ENCODE measurements at regions not wholly inside any gene's neighbourhood (a gene's known extent, or its start where the extent isn't known, plus 50 kb on each side); places are given as distances from the start of the nearest gene placed in this dataset.

DNA sequence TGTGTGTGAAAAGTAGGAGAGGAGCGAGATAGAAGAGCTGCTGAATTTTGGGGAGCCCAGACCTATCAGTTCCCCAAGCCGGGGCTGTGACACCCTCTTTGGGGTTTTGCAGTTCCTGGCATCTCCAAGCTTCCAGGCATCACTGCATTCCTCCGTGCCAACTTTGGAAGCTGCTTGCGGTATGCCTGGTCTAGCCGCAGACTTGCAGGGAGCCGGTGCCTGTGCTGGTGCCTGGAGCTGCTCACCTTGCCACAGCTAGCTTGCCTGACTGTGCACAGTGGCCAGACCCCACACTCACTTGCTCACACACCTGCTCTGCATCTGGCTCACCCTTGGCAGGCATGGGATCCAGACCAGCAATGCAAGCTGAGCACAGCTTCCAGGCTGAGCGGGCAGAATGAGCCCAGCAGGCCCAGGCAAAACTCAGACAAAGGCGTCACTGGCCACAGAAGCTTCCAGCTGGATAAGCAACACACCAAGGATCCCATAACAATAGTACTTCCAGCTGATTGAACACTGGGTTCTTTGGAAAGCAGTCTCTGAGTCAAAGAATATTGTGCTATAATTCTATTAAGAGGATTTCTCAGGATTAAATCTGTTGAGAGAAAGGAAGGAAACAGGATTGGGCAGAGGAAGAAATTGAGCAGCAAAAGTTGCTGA lies 390.9 kb downstream of the TEX13C start:
- no CpG with 5 or more reads among the region's 8 CpGs for WGBS (ENCODE audit: low lambda C conversion rate)

More for the DNA sequence above, 390.9 kb downstream of the TEX13C start:
- FAIRE-seq, result no peak
- Histone ChIP-seq H3K4me2 (ENCODE audit: low read depth, low read length) (no peak overlapping the region), H3K36me3 (replicated peaks in 1 of 2; ENCODE audit: control insufficient read depth in 1 of 2, insufficient read depth in 2 of 2, low read length in 2 of 2) (no peaks in the 10 kb centered on the region), H3K4me1 (ENCODE audit: insufficient read depth, low read length) (no peaks in the 10 kb centered on the region), H2AFZ (ENCODE audit: low read length) (no peak overlapping the region), H3K9me3 (ENCODE audit: low read length) (peaks cover 71% of the 10 kb centered on the region), H3K27me3 (ENCODE audit: control insufficient read depth in 1 of 2, insufficient read depth in 2 of 2, low read length in 2 of 2) (no peaks in the 10 kb centered on the region), H3K4me3 (replicated peaks in 1 of 3; ENCODE audit: insufficient read depth in 1 of 3, low read depth in 2 of 3, low read length in 3 of 3) (no peak overlapping the region), H3K79me2 (ENCODE audit: insufficient read depth, low read length) (no peaks in the 10 kb centered on the region), H4K20me1 (ENCODE audit: insufficient read depth, low read length) (no peaks in the 10 kb centered on the region), H3K27ac (ENCODE audit: extremely low read length, insufficient read depth, low read length) (no peak overlapping the region), H3K9ac (ENCODE audit: insufficient read depth, low read depth, low read length) (no peak overlapping the region)
- intact Hi-C loops (cut with micrococcal nuclease; ENCODE audit: unreplicated experiment) (no loop called here), in situ Hi-C loops (cut with HindIII; ENCODE audit: extremely low pct_ligation_motif_present, low pct_unique_long_range_greater_than_20kb) (no loop called here)
- ChIA-PET POLR2A (no interaction called here), CTCF (ENCODE audit: low intra/inter-chr PET ratio, low total read pairs) (no interaction called here)
- BruUV-seq (replicated peaks), result no TSS peak
- DNase-seq (ENCODE audit: low spot score), result no peak
- no peak for ATAC-seq
- TF ChIP-seq, protein P1, sequence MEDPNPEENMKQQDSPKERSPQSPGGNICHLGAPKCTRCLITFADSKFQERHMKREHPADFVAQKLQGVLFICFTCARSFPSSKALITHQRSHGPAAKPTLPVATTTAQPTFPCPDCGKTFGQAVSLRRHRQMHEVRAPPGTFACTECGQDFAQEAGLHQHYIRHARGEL (CRISPR knock-in tag; IDR thresholded peaks at IDR 0.05), result no peak
- TF ChIP-seq NR1H2 (CRISPR knock-in tag; IDR thresholded peaks at IDR 0.05; ENCODE audit: borderline replicate concordance, low read depth) (no peak), SIN3B (IDR thresholded peaks at IDR 0.05; ENCODE audit: low read length) (no peak), MTF1 (CRISPR knock-in tag; IDR thresholded peaks at IDR 0.05) (no peak), RFXANK (CRISPR knock-in tag; IDR thresholded peaks at IDR 0.05) (no peak)
- TF ChIP-seq, protein P2, sequence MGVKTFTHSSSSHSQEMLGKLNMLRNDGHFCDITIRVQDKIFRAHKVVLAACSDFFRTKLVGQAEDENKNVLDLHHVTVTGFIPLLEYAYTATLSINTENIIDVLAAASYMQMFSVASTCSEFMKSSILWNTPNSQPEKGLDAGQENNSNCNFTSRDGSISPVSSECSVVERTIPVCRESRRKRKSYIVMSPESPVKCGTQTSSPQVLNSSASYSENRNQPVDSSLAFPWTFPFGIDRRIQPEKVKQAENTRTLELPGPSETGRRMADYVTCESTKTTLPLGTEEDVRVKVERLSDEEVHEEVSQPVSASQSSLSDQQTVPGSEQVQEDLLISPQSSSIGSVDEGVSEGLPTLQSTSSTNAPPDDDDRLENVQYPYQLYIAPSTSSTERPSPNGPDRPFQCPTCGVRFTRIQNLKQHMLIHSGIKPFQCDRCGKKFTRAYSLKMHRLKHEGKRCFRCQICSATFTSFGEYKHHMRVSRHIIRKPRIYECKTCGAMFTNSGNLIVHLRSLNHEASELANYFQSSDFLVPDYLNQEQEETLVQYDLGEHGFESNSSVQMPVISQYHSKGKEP (CRISPR knock-in tag; IDR thresholded peaks at IDR 0.05), result no peak
- TF ChIP-seq, protein P3, sequence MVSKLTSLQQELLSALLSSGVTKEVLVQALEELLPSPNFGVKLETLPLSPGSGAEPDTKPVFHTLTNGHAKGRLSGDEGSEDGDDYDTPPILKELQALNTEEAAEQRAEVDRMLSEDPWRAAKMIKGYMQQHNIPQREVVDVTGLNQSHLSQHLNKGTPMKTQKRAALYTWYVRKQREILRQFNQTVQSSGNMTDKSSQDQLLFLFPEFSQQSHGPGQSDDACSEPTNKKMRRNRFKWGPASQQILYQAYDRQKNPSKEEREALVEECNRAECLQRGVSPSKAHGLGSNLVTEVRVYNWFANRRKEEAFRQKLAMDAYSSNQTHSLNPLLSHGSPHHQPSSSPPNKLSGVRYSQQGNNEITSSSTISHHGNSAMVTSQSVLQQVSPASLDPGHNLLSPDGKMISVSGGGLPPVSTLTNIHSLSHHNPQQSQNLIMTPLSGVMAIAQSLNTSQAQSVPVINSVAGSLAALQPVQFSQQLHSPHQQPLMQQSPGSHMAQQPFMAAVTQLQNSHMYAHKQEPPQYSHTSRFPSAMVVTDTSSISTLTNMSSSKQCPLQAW (CRISPR knock-in tag; IDR thresholded peaks at IDR 0.05), result no peak
